ENCODE measurements at regions not wholly inside any gene's neighbourhood (a gene's known extent, or its start where the extent isn't known, plus 50 kb on each side); places are given as distances from the start of the nearest gene placed in this dataset.
"Not testable (repeated sequence)": the region's sequence is repeated elsewhere in the genome, so short reads cannot be mapped to it uniquely, and the experiment has no call there.

DNA sequence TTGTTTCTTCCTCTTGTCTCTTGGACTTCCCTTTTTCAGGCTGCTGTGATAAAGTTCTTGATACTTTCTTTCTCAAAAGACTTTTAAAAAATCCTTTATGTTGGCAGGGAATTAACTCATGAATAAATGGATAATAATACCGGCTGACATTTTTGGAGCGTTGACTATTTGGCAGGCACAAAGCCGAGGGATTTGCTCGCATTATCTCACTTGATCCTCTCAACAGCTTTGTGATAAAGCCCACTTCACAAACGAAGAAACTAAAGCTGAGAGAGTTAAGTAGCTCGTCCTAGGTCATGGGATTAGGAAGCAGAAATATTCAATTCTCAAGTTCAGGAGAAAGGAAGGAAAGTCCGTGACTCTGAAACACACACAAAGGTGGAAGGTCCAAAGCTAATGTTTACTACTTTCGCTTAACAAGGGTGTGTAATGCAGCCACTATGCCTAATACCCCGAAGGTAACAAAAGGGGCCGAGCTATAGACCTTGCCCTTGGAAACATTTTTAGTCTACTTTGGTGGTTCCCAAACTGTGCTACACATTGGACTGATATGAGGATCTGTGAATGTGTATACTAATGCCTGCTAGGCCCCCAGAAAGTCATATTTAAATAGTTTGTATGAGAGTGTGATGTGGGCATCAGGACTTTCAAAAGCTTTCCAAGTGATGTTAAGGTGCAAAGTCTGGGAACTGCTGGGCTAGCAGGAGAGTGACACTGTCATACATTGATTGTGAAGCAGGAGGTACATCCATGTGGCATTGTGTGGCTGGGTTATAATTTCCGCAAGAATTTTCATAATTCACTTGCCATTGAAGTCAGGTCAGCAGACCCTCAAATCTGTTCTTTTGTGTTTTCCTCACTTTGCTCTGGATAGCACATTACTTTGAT lies 508.4 kb downstream of the PLCL1 start:
- intact Hi-C loops (cut with DNase I): loop anchor here (5.0 kb wide), 1 partner anchor 1429 kb away; no protein-coding TSS in a partner anchor
- DNase-seq (ENCODE audit: missing footprints) (no peak), ATAC-seq (no peak)

DNA sequence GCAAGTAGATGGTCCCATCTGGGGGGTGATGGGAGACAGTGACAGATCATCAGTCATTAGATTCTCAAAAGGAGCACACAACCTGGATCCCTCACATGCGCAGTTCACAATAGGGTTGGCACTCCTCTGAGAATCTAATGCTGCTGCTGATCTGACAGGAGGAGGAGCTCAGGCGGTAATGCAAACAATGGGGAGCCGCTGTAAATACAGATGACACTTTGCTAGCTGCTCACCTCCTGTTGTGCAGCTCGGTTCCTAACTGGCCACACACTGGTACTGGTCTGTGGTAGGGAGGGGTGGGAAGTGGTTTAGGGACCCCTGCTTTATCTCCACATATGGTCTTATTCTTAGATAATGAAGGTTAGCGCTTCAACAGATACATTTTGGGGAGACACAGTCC lies 506.6 kb downstream of the PLCL1 start:
- no peak for DNase-seq (ENCODE audit: missing footprints)
- ATAC-seq: no peak
- intact Hi-C loops (cut with DNase I): loop anchor here (5.0 kb wide), 1 partner anchor 1431 kb away; no protein-coding TSS in a partner anchor

DNA sequence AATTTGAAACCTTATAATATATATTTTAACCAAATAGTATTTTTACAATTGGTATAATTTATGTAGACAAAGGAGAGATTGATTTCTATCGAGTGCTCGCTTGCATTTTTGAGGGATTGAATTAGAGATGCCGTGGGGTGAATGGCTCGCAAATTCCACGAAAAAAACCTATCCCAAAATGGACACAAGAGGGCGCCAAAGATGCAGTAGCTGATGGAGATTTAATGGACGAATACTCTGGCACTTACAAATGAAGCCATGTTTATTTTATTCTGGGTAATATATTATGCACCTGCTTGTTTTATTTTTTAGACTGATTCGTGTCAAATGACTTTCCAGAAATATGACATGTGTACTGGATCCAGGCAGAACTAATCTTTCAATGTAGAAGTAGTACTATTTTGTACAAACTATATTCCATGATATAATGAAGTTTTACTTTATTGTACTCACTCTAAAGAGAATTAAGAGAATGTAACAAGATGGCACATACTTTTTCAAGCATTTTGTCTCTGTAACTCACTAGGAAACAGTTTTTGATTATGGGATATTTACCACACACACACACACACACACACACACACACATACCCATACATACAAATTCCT lies 505.4 kb downstream of the PLCL1 start:
- ATAC-seq (no peak), DNase-seq (ENCODE audit: missing footprints) (no peak)
- intact Hi-C loops (cut with DNase I): loop anchor here (5.0 kb wide), 1 partner anchor 1433 kb away; no protein-coding TSS in a partner anchor

DNA sequence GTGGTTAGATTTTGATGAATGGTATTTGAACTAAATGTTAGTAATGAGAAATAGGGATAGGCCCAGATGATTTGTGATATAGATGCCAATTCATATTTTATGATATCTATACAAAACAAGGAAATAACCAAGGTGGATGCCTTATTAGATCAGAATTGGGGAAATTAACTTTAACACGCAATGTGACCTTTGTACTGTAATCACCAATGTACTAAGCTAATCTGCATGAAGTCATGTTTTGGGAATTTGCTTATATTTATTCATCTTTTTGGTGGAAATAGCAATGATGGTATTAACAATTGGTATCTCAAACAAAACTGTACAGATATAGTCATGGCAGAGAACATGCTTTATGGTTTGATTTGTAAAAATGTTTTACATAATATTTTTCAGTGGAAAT lies 504.7 kb downstream of the PLCL1 start:
- ATAC-seq (no peak), DNase-seq (ENCODE audit: missing footprints) (no peak)
- intact Hi-C loops (cut with DNase I): no loop called here

DNA sequence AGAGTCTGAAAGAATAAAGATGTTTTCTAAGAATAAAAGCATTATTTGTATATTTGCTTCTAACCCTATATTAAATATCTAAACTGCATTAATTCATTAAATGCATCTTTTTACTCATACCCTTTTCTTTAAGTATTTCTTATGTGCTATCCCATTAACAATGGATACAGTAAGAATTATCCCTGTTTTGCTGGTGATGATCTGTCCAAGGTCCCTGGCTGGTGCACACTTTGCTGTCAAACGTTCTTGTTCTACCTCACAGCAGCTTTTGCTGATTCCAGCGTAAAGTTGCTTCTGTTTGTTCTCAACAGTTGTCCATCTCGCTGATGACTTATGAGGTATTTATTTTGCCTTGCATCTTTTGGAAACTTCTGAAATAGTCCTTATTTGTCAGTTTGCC lies 504.0 kb downstream of the PLCL1 start:
- ATAC-seq (no peak), DNase-seq (ENCODE audit: missing footprints) (no peak)
- intact Hi-C loops (cut with DNase I): no loop called here

DNA sequence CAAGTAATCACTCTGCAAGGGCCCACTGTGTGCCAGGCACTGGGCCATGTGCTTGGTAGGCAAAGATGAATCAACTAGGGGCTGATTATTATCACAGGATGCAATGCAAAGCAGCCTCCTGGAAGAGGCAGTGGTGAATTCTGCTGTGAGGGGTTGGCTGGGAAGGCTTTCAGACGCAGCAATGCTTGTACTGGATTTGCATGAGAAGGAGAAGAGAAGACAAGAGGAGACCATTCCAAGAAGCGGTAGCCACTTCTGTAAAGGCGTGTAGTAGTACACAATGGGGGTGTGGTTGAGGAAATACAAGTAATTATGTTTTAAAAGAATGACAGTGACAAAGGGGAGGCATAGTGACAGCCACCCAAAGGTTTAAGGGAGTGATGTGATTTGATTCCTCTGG lies 502.7 kb downstream of the PLCL1 start:
- ATAC-seq (no peak), DNase-seq (ENCODE audit: missing footprints) (no peak)
- intact Hi-C loops (cut with DNase I): no loop called here

DNA sequence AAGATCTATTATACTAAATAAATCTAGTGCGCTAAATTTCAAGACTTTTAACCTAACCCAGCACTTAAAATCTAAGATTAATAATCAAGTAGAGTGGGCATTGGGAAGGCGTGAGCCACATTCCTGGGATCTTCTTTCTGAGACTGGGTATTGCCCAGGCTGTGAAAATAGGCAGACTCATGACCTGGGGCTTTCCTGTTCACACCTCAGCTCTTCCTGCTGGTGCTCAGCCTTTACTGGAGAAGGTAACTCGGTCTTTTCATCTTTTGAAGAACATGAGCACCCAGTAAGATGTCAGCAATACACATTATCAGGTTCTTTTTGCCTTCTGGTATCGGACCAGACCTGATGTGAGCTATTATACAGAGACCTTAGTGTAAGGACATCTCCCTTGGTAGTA lies 500.5 kb downstream of the PLCL1 start:
- no peak for DNase-seq (ENCODE audit: missing footprints)
- ATAC-seq: no peak
- intact Hi-C loops (cut with DNase I): no loop called here

DNA sequence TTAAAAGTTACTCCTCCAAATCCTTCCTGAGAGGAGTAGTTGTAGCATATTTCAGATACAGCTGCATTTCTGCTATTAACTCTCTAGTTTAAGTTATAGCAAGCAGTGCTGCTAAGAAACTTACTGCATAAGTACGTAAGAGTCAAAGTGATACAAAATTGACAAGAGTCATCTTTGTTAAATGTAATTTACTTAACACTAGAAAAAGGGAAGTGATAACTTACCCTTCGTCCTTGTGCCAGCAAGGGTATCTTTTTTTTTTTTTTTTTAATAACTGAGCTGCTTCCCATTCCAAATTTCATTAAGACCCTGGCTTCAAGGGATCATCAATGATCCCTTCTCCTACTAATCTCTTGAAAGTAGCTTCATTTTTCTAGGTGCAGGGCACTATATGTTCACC lies 493.0 kb downstream of the PLCL1 start:
- intact Hi-C loops (cut with DNase I): loop anchor here (2.0 to 10.0 kb wide), 3 partner anchors 173 to 590 kb away; partner anchors contain the start of gene MARS2
- DNase-seq (ENCODE audit: missing footprints) (no peak), ATAC-seq (no peak)

DNA sequence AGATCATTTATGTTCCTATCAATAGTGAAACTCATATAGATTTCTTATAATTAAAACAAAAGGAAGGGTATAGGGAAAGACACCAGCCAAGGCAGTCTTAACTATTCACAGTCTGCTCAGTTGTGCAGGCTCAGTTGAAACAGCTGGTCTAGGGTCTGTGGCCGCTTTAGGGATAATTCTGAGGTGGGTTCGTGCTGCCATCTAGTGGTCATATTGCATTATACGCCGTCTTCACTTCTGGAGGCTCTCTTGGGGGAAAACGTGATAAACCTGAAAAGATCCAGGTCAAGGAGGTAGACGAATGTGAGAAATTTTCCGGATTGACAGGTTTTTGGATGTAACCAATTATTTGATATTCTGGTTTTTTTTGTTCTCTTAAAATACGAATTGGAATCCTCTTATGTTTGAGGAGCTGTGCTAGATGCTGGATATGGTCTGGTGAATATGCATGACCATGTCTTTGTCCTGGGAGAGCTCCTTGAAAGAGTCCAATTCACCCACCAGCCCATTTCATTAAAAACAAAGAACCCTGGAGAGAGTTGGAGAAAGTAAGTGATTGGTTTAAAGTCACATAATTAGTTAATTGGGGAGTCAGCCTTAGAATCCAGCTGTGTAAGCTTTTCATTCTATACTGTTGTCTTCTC lies 492.4 kb downstream of the PLCL1 start:
- ATAC-seq (peak; percentile 51), DNase-seq (ENCODE audit: missing footprints) (no peak)
- intact Hi-C loops (cut with DNase I): loop anchor here (2.0 to 10.0 kb wide), 3 partner anchors 172 to 589 kb away; partner anchors contain the start of gene MARS2

DNA sequence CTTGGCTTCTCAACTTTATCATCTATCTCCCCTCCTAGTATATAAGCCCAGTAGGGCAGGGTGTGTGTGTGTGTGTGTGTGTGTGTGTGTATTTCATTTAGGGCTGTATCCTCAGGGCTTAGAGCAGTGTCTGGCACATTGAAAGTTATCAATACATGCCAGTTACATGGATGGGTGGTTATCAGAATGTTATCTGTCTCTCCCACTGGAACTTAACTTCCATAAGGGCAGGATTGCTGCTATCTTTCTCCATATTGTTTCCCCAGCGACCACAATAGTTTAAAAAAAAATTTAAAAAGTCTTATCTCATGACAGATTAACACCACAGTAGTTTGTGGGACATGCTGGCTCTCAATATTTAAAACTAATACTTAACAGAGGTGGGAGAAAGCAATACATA lies 488.9 kb downstream of the PLCL1 start:
- no peak for ATAC-seq
- no peak for DNase-seq (ENCODE audit: missing footprints)
- intact Hi-C loops (cut with DNase I): loop anchor here (10.0 kb wide), 1 partner anchor 168 kb away; no protein-coding TSS in a partner anchor

DNA sequence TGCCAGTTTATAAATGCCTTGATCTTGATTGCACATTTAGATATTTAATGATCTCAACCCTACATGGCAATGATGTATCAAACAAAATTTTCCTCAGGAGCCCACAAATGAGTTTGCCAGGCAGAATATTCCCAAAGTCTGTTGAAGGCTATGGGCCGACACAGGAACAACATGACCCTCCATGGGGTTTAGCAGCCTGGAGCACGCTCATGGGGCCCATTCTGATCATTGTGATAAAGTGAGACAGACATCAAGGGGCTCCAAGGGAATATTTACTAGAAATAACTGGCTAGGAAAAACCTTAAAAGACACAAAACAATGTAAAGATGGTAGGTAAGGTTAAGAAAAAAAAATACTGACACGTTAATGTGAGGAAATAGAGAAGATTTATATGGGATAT lies 485.4 kb downstream of the PLCL1 start:
- no peak for DNase-seq (ENCODE audit: missing footprints)
- intact Hi-C loops (cut with DNase I): loop anchor here (10.0 kb wide), 1 partner anchor 165 kb away; no protein-coding TSS in a partner anchor
- ATAC-seq: no peak

DNA sequence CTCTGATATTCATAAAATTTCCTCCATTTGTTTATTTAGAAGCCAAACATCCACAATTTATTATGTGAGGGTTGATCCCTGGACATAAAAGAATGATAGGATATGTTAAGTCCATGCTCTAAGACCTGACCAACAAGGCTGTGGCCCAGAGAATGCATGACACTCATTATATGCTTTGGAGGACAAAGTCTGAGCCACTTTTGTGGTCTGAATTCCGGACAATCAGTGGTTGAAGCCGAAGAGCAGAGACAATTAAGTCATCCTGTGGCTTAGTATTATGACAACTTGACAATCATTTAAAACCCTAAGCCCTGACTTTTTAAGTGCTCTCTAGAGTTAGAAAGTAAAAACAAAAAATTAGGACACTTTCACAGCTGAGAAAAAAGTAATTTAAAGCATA lies 483.3 kb downstream of the PLCL1 start:
- no peak for DNase-seq (ENCODE audit: missing footprints)
- no peak for ATAC-seq
- intact Hi-C loops (cut with DNase I): no loop called here

DNA sequence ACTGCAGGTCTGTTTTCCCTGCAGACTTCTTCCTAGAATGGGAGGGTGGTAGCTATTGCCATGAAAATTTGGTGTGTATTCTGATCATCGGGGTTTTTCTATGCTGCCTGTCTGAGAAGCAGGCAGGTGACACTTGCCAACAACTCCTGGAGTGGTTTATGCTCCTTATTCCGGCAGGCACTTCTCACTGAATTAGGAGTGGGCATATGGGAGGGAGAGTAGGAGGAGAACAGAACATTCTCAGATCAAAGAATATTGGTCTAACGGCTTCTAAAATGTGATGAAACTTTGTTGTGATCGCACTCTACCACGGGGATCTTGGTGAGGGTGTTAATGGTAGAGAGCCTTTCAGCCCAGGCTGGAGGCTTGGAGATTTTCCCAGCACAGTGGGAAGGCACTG lies 480.8 kb downstream of the PLCL1 start:
- intact Hi-C loops (cut with DNase I): no loop called here
- no peak for ATAC-seq
- no peak for DNase-seq (ENCODE audit: missing footprints)

DNA sequence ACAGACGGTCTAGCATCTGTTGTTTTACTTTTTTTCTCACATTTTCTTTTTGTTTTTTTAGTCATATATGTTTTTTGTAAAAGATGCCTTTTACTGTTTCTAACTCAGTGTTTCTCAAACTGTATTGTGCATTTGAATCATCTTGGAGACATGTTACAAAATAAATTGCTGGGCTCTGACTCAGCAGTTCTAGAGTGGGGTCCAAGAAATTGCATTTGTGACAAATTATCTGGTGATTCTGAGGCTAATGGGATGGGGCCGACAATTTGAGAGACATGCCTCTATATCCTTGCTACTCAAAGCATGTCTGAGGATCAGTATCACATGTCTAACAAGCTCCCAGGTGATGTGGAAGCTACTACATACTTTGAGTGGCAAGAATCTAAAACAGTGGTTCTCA lies 478.8 kb downstream of the PLCL1 start:
- ATAC-seq (no peak), DNase-seq (ENCODE audit: missing footprints) (no peak)
- intact Hi-C loops (cut with DNase I): no loop called here

DNA sequence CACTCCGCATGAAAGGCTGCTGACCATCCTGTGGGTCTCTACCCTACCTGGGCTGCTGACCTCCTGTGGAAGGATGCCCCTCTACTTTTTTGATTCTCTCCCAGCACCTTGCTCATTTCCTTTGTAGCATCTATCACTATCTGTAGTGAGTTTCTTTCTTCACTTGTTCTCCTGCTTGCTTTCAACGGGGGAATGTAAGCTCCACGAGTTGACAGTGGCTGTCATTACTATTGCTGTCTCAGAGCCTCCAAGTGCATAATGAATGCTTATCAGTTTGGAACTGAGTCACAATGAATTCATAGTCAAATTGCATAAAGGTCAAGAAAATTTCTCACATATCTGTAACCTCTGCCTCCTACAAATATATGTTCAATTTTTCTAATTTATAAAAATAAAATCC lies 477.7 kb downstream of the PLCL1 start:
- intact Hi-C loops (cut with DNase I): no loop called here
- DNase-seq (ENCODE audit: missing footprints) (no peak), ATAC-seq (no peak)

DNA sequence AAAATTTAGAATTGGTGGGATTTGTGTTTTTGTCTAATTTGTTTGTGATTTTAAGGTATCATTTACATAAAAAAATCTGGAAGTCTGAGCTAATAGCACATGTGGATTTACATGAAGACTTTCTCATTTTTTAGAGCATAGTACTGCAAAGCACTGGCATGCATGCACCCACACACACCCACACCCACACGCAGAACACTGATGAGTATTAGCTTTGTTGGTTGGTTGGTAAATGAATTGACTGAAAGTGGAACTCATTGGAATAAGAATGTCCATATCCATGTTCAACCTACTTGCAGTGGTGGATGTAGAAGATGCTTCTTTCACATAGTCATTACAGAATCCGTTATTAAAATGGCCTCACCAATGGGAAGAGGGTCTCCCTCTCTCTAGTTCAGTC lies 475.8 kb downstream of the PLCL1 start:
- DNase-seq (ENCODE audit: missing footprints): no peak
- intact Hi-C loops (cut with DNase I): no loop called here
- no peak for ATAC-seq

DNA sequence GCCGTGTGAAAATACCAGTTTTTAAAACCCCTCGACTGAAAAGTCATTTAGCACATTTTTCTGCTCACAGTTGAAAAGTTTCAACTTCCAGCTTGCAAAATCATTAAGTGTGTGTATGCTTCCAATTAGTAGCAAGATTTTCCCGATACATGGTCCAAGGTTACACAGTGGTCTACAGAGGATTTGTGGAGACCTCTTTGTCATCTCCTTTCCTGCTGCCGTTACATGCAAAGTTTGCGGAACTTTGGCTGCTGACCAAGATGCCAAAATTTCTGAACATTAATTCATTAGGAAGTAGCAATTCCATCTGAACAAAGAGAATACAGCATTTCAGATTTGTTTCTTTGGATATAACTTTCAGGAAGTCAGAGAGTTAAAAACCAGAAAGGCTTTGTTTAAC lies 474.6 kb downstream of the PLCL1 start:
- ATAC-seq (no peak), DNase-seq (ENCODE audit: missing footprints) (no peak)
- intact Hi-C loops (cut with DNase I): no loop called here

DNA sequence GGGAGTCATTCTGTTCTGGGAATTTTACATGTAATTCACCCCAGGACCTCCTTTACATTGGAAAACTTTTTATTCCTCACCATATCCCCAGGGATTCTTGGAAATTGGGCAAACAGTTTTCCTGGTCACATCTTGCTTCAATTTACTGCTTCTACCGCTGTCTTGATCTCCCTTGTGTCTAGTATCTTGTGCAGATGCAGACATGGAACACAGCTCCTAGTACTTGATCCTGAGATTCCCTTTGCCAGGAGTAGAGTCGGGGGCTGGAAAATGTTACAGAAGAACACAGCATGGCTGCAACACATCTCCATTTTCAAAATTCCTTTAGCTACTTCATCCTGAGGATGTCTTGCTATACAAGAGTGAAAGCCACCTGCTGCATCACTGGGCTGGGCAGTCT lies 472.8 kb downstream of the PLCL1 start:
- ATAC-seq (no peak), DNase-seq (ENCODE audit: missing footprints) (no peak)
- intact Hi-C loops (cut with DNase I): no loop called here

DNA sequence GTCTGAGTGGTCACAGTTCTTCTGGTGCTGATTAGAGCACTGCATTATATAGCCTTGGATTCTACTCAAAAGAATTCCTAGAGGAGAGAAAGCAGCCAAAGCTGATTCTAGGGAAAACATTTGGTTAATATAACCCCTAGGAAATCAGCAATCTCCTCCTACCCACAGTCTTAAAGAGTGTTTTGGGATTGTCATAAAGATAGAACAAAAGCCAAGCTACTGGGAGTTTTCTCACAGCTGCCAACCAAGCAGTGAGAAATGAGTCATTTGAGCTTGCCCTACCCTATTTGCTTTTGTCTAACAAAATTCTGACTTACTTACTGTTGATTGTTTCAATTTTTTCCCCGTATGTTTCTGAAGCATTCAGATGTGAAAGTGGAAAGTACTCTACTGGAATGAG lies 469.3 kb downstream of the PLCL1 start:
- DNase-seq (ENCODE audit: missing footprints) (no peak), ATAC-seq (no peak)
- intact Hi-C loops (cut with DNase I): no loop called here

DNA sequence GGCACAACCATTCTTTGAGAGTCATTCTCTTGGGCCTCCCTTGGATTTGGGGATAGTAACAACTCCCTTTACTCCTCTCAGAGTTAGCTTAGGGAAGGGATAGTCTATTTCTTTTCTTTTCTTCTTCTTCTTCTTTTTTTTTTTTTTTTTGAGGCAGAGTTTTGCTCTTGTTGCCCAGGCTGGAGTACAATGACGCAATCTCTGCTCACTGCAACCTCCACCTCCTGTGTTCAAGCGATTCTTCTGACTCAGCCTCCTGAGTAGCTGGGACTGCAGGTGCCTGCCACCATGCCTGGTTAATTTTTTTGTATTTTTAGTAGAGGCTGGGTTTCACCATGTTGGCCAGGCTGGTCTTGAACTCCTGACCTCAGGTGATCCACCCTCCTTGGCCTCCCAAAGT lies 465.8 kb downstream of the PLCL1 start:
- DNase-seq (ENCODE audit: missing footprints); intact Hi-C loops (cut with DNase I); ATAC-seq: not testable (repeated sequence)
